Testis (tissue), 2 donors: ENCODE measurements at regions not wholly inside any gene's neighbourhood (a gene's known extent, or its start where the extent isn't known, plus 50 kb on each side); places are given as distances from the start of the nearest gene placed in this dataset.

Experiments used
- POLR2A ChIP-seq: fragments of 450-650 bp; IDR thresholded peaks from one replicate; pipeline ENCODE4 v1.6.1; 2017; ENCODE audit warnings: antibody characterized with exemption, mild to moderate bottlenecking, moderate library complexity
- TF ChIP-seq, protein P1 (sequence below), 3 experiments: fragments of 450-650 bp in 2 of 3; fragments of 200-600 bp in 1 of 3; sonication (generic) in 1 of 3; IDR thresholded peaks; one replicate each; pipeline ENCODE4 v1.5.1; 2016 to 2019; ENCODE audit warnings: antibody characterized with exemption in 3 of 3, mild to moderate bottlenecking in 2 of 3, moderate library complexity in 1 of 3

DNA sequence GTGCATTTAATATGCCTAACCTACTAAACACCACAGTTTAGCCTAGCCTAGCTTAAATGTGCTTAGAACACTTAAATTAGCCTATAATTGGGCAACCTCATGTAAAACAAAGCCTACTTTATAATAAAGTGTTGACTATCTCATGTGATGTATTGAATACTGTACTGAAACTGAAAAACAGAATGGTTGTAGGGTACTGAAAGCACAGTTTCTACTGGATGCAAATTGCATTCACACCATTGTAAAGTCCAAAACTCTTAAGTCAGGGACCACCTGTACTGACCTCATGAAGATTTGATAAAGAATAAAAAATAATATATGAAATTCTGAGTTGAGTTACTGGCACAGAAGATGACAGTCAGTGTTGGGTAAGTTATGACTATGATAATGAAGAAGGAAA lies 625.4 kb upstream of the SOX9 start:
- TF ChIP-seq, protein P1, sequence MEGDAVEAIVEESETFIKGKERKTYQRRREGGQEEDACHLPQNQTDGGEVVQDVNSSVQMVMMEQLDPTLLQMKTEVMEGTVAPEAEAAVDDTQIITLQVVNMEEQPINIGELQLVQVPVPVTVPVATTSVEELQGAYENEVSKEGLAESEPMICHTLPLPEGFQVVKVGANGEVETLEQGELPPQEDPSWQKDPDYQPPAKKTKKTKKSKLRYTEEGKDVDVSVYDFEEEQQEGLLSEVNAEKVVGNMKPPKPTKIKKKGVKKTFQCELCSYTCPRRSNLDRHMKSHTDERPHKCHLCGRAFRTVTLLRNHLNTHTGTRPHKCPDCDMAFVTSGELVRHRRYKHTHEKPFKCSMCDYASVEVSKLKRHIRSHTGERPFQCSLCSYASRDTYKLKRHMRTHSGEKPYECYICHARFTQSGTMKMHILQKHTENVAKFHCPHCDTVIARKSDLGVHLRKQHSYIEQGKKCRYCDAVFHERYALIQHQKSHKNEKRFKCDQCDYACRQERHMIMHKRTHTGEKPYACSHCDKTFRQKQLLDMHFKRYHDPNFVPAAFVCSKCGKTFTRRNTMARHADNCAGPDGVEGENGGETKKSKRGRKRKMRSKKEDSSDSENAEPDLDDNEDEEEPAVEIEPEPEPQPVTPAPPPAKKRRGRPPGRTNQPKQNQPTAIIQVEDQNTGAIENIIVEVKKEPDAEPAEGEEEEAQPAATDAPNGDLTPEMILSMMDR (IDR thresholded peaks at IDR 0.05): no peak
- TF ChIP-seq POLR2A: no peak
